VCaP (cell line): ENCODE measurements at regions not wholly inside any gene's neighbourhood (a gene's known extent, or its start where the extent isn't known, plus 50 kb on each side); places are given as distances from the start of the nearest gene placed in this dataset.

ENCODE experiments used
- H3K27ac ChIP-seq: fragments of 450-650 bp; 2 replicates; pipeline ENCODE4 v1.5.1; 2017
- TF ChIP-seq, protein P1 (sequence below): fragments of 450-650 bp; conservative IDR thresholded peaks from 2 replicates; pipeline ENCODE4 v1.5.1; 2017; ENCODE audit warnings: mild to moderate bottlenecking, moderate library complexity

- TF ChIP-seq, protein P1, sequence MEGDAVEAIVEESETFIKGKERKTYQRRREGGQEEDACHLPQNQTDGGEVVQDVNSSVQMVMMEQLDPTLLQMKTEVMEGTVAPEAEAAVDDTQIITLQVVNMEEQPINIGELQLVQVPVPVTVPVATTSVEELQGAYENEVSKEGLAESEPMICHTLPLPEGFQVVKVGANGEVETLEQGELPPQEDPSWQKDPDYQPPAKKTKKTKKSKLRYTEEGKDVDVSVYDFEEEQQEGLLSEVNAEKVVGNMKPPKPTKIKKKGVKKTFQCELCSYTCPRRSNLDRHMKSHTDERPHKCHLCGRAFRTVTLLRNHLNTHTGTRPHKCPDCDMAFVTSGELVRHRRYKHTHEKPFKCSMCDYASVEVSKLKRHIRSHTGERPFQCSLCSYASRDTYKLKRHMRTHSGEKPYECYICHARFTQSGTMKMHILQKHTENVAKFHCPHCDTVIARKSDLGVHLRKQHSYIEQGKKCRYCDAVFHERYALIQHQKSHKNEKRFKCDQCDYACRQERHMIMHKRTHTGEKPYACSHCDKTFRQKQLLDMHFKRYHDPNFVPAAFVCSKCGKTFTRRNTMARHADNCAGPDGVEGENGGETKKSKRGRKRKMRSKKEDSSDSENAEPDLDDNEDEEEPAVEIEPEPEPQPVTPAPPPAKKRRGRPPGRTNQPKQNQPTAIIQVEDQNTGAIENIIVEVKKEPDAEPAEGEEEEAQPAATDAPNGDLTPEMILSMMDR: no peak
- no peak overlapping the region for H3K27ac ChIP-seq
Observed at GRCh38 chr14:100659345-100660001, 67.2 kb upstream of the DLK1 start.

- TF ChIP-seq, protein P1: no peak
- no peak overlapping the region for H3K27ac ChIP-seq
Observed at GRCh38 chr14:100660498-100660881, 66.2 kb upstream of the DLK1 start.

GRCh38 chr14:100660882-100661635 is 65.6 kb upstream of the DLK1 start:
- TF ChIP-seq, protein P1: no peak
- H3K27ac ChIP-seq: no peak overlapping the region

- TF ChIP-seq, protein P1: peak; percentile 91
- H3K27ac ChIP-seq: no peak overlapping the region
Observed at GRCh38 chr14:100662879-100663760, 63.6 kb upstream of the DLK1 start.

GRCh38 chr14:100663761-100664052 is 63.0 kb upstream of the DLK1 start:
- TF ChIP-seq, protein P1: no peak
- H3K27ac ChIP-seq: no peak overlapping the region

- H3K27ac ChIP-seq: peak overlapping the region; percentile 51
Observed at GRCh38 chr14:100664231-100664630, 62.5 kb upstream of the DLK1 start.

More at GRCh38 chr14:100664231-100664630, 62.5 kb upstream of the DLK1 start:
- TF ChIP-seq, protein P1: no peak
